K562 (cell line): ENCODE measurements at regions not wholly inside any gene's neighbourhood (a gene's known extent, or its start where the extent isn't known, plus 50 kb on each side); places are given as distances from the start of the nearest gene placed in this dataset.

Experiments used
- ATAC-seq: fragments of 200-7000 bp; cut with Tn5 transposase; 3 replicates; pipeline ENCODE4 v1.9.1; 2020; ENCODE audit warnings: moderate library complexity
- BruUV-seq: library from RNA; stranded (reverse); fragments of 400-500 nt; replicated peaks from 2 replicates; lab custom pipeline; 2021; lab: Mats Ljungman, UMichigan
- CTCF ChIA-PET: fragments of 300-600 bp; formaldehyde crosslinking; extraction: SDS; loops from one replicate; lab custom pipeline; 2021; ENCODE audit warnings: low intra/inter-chr PET ratio; lab: Yijun Ruan, JAX
- POLR2A ChIA-PET: fragments of 300-600, 350-650 bp; sonication (Branson Sonifier 250); formaldehyde crosslinking; extraction: SDS; loops from one replicate; lab custom pipeline; 2021; ENCODE audit warnings: antibody characterized with exemption, inconsistent platforms; lab: Yijun Ruan, JAX
- DNase-seq, 4 experiments: peaks; one replicate each; pipeline versions ENCODE4 v3.0.0 to v3.0.0-alpha.2; 2011 to 2018; ENCODE audit warnings: low spot score in 3 of 4, mixed read lengths in 3 of 4; ENCODE audit errors: extremely low read depth in 1 of 4
- FAIRE-seq: peaks from 2 replicates; lab custom pipeline; 2011; peaks lifted over from hg19 to GRCh38; lab: Jason Lieb, UNC
- H2AFZ ChIP-seq: 2 replicates; pipeline ENCODE4 v1.6.0; 2011; ENCODE audit warnings: low read depth, low read length, control low read depth, inconsistent platforms
- H3K27ac ChIP-seq: fragments of 200-600 bp; 3 replicates; pipeline ENCODE4 v1.8.0; 2011; ENCODE audit warnings: low read depth, mild to moderate bottlenecking, control low read depth, inconsistent platforms, low read length, moderate library complexity, mixed read lengths; ENCODE audit errors: extremely low read depth
- H3K27me3 ChIP-seq, 2 experiments: fragments of 300-600 bp in 1 of 2; 2 replicates in 1 of 2; 3 replicates in 1 of 2; pipeline versions ENCODE4 v1.6.0 to v1.8.0; 2011; ENCODE audit warnings: inconsistent platforms in 2 of 2, low read length in 2 of 2, mild to moderate bottlenecking in 1 of 2, mixed read lengths in 1 of 2, moderate library complexity in 1 of 2; ENCODE audit not compliant: control insufficient read depth in 2 of 2, insufficient read depth in 2 of 2
- H3K36me3 ChIP-seq: fragments of 300-600 bp; 3 replicates; pipeline ENCODE4 v1.8.0; 2011; ENCODE audit warnings: mild to moderate bottlenecking, low read length, inconsistent platforms; ENCODE audit not compliant: control insufficient read depth, insufficient read depth
- H3K4me1 ChIP-seq, 2 experiments: fragments of 200-600 bp in 1 of 2; replicated peaks in 1 of 2; 2 replicates in 1 of 2; 3 replicates in 1 of 2; pipeline versions ENCODE4 v1.5.1 to v1.8.0; 2011; ENCODE audit warnings: inconsistent platforms in 2 of 2, low read length in 2 of 2, mild to moderate bottlenecking in 1 of 2, mixed read lengths in 1 of 2, moderate library complexity in 1 of 2; ENCODE audit not compliant: control insufficient read depth in 2 of 2, insufficient read depth in 2 of 2
- H3K4me2 ChIP-seq: 2 replicates; pipeline ENCODE4 v1.6.1; 2011; ENCODE audit warnings: low read length, control low read depth, inconsistent platforms, mixed read lengths; ENCODE audit not compliant: insufficient read depth
- H3K4me3 ChIP-seq: fragments of 200-600 bp; sonication (generic), shearing (Covaris generic); 2 replicates; pipeline ENCODE4 v1.5.1; 2016; ENCODE audit warnings: control low read depth, inconsistent platforms
- H3K79me2 ChIP-seq: fragments of 200-600 bp; 3 replicates; pipeline ENCODE4 v1.8.0; 2011; ENCODE audit warnings: low read length, inconsistent platforms; ENCODE audit not compliant: control insufficient read depth, insufficient read depth
- H3K9ac ChIP-seq, 2 experiments: 2 replicates each; pipeline versions ENCODE4 v1.6.0 to v1.6.1; 2011; ENCODE audit warnings: low read depth in 2 of 2, low read length in 2 of 2, control low read depth in 1 of 2, inconsistent platforms in 1 of 2, mild to moderate bottlenecking in 1 of 2, mixed read lengths in 1 of 2; ENCODE audit not compliant: insufficient read depth in 1 of 2
- H3K9me1 ChIP-seq: one replicate; pipeline ENCODE4 v1.6.0; 2011; ENCODE audit warnings: inconsistent platforms, mild to moderate bottlenecking, low read length, moderate library complexity; ENCODE audit not compliant: control insufficient read depth, insufficient read depth
- H3K9me3 ChIP-seq: replicated peaks from 2 replicates; pipeline ENCODE4 v1.5.1; 2011; ENCODE audit warnings: low read depth, low read length, inconsistent platforms; ENCODE audit not compliant: control insufficient read depth, insufficient read depth
- H4K20me1 ChIP-seq: replicated peaks from 2 replicates; pipeline ENCODE4 v1.6.1; 2011; ENCODE audit warnings: low read length, inconsistent platforms, mixed read lengths; ENCODE audit not compliant: control insufficient read depth, insufficient read depth
- HEY1 ChIP-seq: fragments of 250-450 bp; sonication (Bioruptor Pico); IDR thresholded peaks from 2 replicates; pipeline ENCODE4 v1.5.0; 2020; ENCODE audit warnings: mild to moderate bottlenecking, moderate library complexity, borderline replicate concordance
- LARP7 ChIP-seq: fragments of 450-650 bp; IDR thresholded peaks from 2 replicates; pipeline ENCODE4 v1.6.1; 2016
- NR0B1 ChIP-seq: fragments of 450-650 bp; IDR thresholded peaks from one replicate; pipeline ENCODE4 v1.6.1; 2018; ENCODE audit warnings: mild to moderate bottlenecking, moderate library complexity; ENCODE audit not compliant: partially characterized antibody
- RCOR1 ChIP-seq, 2 experiments: IDR thresholded peaks; 2 replicates each; pipeline ENCODE4 v1.6.1; 2012; ENCODE audit warnings: low read depth in 2 of 2, low read length in 2 of 2, borderline replicate concordance in 1 of 2, improper control_type of control experiment in 1 of 2
- RHOXF2B ChIP-seq: fragments of 250-450 bp; sonication (Bioruptor Pico); conservative IDR thresholded peaks from 2 replicates; pipeline ENCODE4 v1.5.1; 2021
- ZNF124 ChIP-seq: sonication (generic); formaldehyde crosslinking; IDR thresholded peaks from 2 replicates; pipeline ENCODE4 v1.8.1; 2022; ENCODE audit warnings: missing genetic modification reagents
- ZNF561 ChIP-seq: fragments of 450-650 bp; formaldehyde crosslinking; conservative IDR thresholded peaks from 2 replicates; pipeline ENCODE4 v1.4.0; 2020; ENCODE audit warnings: mild to moderate bottlenecking, moderate library complexity
- ZNF609 ChIP-seq: sonication (generic); formaldehyde crosslinking; IDR thresholded peaks from 2 replicates; pipeline ENCODE4 v1.8.1; 2023; ENCODE audit warnings: missing genetic modification reagents, mild to moderate bottlenecking, borderline replicate concordance
- WGBS: fragments of 100-300 bp; shearing (Covaris generic); methylation state at CpG from one replicate; pipeline ENCODE4 v1.1.6; 2016; ENCODE audit warnings: low coverage, mixed read lengths; ENCODE audit not compliant: insufficient coverage; ENCODE audit errors: missing lambda C conversion rate; 5-methylcytosine and 5-hydroxymethylcytosine counted together
- in situ Hi-C: fragments of 300-500 bp; cut with MboI; formaldehyde crosslinking; loops from 4 replicates; pipeline ENCODE4 v1.15.0; 2018; ENCODE audit warnings: inconsistent platforms, mixed read lengths
- intact Hi-C: fragments of 100-400 bp; cut with micrococcal nuclease; formaldehyde crosslinking; loops from 2 replicates; pipeline ENCODE4 v1.14.2; 2022
- TF ChIP-seq, protein P1 (sequence below): sonication (generic); formaldehyde crosslinking; IDR thresholded peaks from 2 replicates; pipeline ENCODE4 v1.8.0; 2022; ENCODE audit warnings: mild to moderate bottlenecking, missing genetic modification reagents
- TF ChIP-seq, protein P2 (sequence below): fragments of 250-450 bp; sonication (Bioruptor Pico); IDR thresholded peaks from 2 replicates; pipeline ENCODE4 v1.5.0; 2022; ENCODE audit warnings: mild to moderate bottlenecking

DNA sequence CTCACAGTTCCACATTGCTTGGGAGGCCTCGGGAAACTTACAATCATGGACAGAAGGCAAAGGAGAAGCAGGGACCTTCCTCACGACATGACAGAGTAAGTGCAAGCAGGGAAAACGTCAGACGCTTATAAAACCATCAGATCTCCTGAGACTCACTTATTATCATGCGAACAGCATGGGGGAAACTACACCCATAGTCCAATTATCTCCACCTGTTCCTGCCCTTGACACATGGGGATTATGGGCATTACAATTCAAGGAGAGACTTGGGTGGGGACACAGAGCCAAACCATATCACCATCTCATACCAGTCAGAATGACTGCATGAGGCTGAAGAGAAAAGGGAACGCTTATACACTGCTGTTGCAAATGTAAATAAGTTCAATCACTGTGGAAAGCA, 1066.9 kb upstream of the PCDH7 start:
- Histone ChIP-seq H3K36me3 (no peaks in the 10 kb centered on the region), H3K27ac (no peak overlapping the region), H3K9ac (no peak overlapping the region), H3K79me2 (no peaks in the 10 kb centered on the region), H3K9me3 (no peaks in the 10 kb centered on the region), H3K4me3 (no peak overlapping the region), H3K4me2 (no peak overlapping the region), H3K4me1 (no peaks in the 10 kb centered on the region), H3K9me1 (no peaks in the 10 kb centered on the region), H3K27me3 (no peaks in the 10 kb centered on the region), H4K20me1 (no peaks in the 10 kb centered on the region), H2AFZ (no peak overlapping the region)
- in situ Hi-C loops, result no loop called here
- DNase-seq (no peak), ATAC-seq (no peak), FAIRE-seq (no peak)
- no TSS peak for BruUV-seq
- CTCF ChIA-PET, result no interaction called here
- POLR2A ChIA-PET, result no interaction called here
- 0% methylated on average over 6 of the region's 6 CpGs for WGBS
- intact Hi-C loops, result no loop called here
- TF ChIP-seq, protein P1, sequence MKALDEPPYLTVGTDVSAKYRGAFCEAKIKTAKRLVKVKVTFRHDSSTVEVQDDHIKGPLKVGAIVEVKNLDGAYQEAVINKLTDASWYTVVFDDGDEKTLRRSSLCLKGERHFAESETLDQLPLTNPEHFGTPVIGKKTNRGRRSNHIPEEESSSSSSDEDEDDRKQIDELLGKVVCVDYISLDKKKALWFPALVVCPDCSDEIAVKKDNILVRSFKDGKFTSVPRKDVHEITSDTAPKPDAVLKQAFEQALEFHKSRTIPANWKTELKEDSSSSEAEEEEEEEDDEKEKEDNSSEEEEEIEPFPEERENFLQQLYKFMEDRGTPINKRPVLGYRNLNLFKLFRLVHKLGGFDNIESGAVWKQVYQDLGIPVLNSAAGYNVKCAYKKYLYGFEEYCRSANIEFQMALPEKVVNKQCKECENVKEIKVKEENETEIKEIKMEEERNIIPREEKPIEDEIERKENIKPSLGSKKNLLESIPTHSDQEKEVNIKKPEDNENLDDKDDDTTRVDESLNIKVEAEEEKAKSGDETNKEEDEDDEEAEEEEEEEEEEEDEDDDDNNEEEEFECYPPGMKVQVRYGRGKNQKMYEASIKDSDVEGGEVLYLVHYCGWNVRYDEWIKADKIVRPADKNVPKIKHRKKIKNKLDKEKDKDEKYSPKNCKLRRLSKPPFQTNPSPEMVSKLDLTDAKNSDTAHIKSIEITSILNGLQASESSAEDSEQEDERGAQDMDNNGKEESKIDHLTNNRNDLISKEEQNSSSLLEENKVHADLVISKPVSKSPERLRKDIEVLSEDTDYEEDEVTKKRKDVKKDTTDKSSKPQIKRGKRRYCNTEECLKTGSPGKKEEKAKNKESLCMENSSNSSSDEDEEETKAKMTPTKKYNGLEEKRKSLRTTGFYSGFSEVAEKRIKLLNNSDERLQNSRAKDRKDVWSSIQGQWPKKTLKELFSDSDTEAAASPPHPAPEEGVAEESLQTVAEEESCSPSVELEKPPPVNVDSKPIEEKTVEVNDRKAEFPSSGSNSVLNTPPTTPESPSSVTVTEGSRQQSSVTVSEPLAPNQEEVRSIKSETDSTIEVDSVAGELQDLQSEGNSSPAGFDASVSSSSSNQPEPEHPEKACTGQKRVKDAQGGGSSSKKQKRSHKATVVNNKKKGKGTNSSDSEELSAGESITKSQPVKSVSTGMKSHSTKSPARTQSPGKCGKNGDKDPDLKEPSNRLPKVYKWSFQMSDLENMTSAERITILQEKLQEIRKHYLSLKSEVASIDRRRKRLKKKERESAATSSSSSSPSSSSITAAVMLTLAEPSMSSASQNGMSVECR, result no peak
- TF ChIP-seq RCOR1 (IDR thresholded peaks at IDR 0.05; ENCODE audit: borderline replicate concordance in 1 of 2, low read depth in 2 of 2, low read length in 2 of 2) (no peak), RHOXF2B (CRISPR knock-in tag) (no peak), ZNF561 (CRISPR knock-in tag) (no peak), ZNF609 (no peak), ZNF124 (CRISPR knock-in tag) (no peak), NR0B1 (no peak), HEY1 (CRISPR knock-in tag) (no peak), LARP7 (no peak)
- TF ChIP-seq, protein P2, sequence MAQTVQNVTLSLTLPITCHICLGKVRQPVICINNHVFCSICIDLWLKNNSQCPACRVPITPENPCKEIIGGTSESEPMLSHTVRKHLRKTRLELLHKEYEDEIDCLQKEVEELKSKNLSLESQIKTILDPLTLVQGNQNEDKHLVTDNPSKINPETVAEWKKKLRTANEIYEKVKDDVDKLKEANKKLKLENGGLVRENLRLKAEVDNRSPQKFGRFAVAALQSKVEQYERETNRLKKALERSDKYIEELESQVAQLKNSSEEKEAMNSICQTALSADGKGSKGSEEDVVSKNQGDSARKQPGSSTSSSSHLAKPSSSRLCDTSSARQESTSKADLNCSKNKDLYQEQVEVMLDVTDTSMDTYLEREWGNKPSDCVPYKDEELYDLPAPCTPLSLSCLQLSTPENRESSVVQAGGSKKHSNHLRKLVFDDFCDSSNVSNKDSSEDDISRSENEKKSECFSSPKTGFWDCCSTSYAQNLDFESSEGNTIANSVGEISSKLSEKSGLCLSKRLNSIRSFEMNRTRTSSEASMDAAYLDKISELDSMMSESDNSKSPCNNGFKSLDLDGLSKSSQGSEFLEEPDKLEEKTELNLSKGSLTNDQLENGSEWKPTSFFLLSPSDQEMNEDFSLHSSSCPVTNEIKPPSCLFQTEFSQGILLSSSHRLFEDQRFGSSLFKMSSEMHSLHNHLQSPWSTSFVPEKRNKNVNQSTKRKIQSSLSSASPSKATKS (CRISPR knock-in tag), result no peak
